K562 (cell line): ENCODE measurements at regions not wholly inside any gene's neighbourhood (a gene's known extent, or its start where the extent isn't known, plus 50 kb on each side); places are given as distances from the start of the nearest gene placed in this dataset.

Experiments used
- BCL6 ChIP-seq: fragments of 250-450 bp; sonication (Bioruptor Pico); IDR thresholded peaks from 2 replicates; pipeline ENCODE4 v1.4.0; 2020
- BRD4 ChIP-seq: fragments of 200-600 bp; sonication (generic); IDR thresholded peaks from 2 replicates; pipeline ENCODE4 v1.6.1; 2017; ENCODE audit warnings: inconsistent platforms
- EHMT2 ChIP-seq: fragments of 450-650 bp; IDR thresholded peaks from 2 replicates; pipeline ENCODE4 v1.6.1; 2018; ENCODE audit warnings: antibody characterized with exemption
- FOXK1 ChIP-seq: sonication (generic); formaldehyde crosslinking; IDR thresholded peaks from 2 replicates; pipeline ENCODE4 v1.8.0; 2022; ENCODE audit warnings: missing genetic modification reagents, mild to moderate bottlenecking, borderline replicate concordance
- GABPA ChIP-seq: fragments of 200-800 bp; sonication (Bioruptor generic); conservative IDR thresholded peaks from 2 replicates; pipeline ENCODE4 v1.6.1; 2016; ENCODE audit warnings: low read depth, missing genetic modification characterization, missing compliant biosample characterization
- JUNB ChIP-seq: fragments of 450-650 bp; formaldehyde crosslinking; conservative IDR thresholded peaks from 2 replicates; pipeline ENCODE4 v1.4.0; 2020; ENCODE audit warnings: mild to moderate bottlenecking
- POLR2A ChIP-seq: fragments of 450-650 bp; conservative IDR thresholded peaks from 2 replicates; pipeline ENCODE4 v1.6.1; 2016
- POLR2AphosphoS5 ChIP-seq: IDR thresholded peaks from 2 replicates; pipeline ENCODE4 v1.6.1; 2011; ENCODE audit warnings: mild to moderate bottlenecking, low read depth, low read length, moderate library complexity; ENCODE audit not compliant: control insufficient read depth, insufficient read depth
- RFX5 ChIP-seq: IDR thresholded peaks from 2 replicates; pipeline ENCODE4 v1.6.1; 2011; ENCODE audit warnings: low read depth, mild to moderate bottlenecking, improper control_type of control experiment, low read length
- SMC3 ChIP-seq: conservative IDR thresholded peaks from 2 replicates; pipeline ENCODE4 v1.6.1; 2011; ENCODE audit warnings: low read depth, low read length, improper control_type of control experiment; ENCODE audit not compliant: insufficient read depth
- SRSF1 ChIP-seq: fragments of 200-400 bp; formaldehyde crosslinking; IDR thresholded peaks from 2 replicates; pipeline ENCODE4 v1.6.1; 2017; ENCODE audit warnings: mild to moderate bottlenecking, low read depth, low read length, moderate library complexity
- TCF7L2 ChIP-seq: fragments of 150-350 bp; IDR thresholded peaks from 2 replicates; pipeline ENCODE4 v1.6.1; 2016; ENCODE audit warnings: low read depth, mild to moderate bottlenecking, low read length, moderate library complexity
- ZNF41 ChIP-seq: fragments of 250-450 bp; sonication (Bioruptor Pico); conservative IDR thresholded peaks from 2 replicates; pipeline ENCODE4 v1.4.0; 2020; ENCODE audit warnings: mild to moderate bottlenecking
- TF ChIP-seq, protein P1 (sequence below): sonication (generic); formaldehyde crosslinking; IDR thresholded peaks from 2 replicates; pipeline ENCODE4 v1.8.0; 2022; ENCODE audit warnings: missing genetic modification reagents, mild to moderate bottlenecking, moderate library complexity, borderline replicate concordance

DNA sequence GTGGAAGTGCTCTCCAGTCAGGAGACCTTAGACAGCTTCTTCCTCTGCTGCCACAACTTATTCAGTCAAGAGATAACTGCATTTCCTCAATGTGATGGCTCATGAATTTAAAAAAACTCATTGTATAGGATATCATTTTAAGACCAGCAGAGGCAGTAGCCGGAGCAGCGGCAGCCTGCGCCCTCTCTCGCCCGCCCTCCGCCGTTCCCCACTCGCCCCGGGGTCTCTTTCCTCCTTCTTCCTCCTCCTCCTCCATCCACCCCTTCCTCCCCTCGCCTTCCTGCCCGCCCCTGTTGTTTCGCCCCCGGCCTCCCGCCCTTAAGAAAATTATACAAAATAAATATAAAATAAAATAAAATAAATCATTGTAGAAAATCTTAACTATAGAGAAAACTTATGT is 687.6 kb downstream of the FLRT2 start:
- TF ChIP-seq SRSF1 (no peak), FOXK1 (CRISPR knock-in tag) (no peak), EHMT2 (no peak), ZNF41 (CRISPR knock-in tag) (no peak), TCF7L2 (no peak), RFX5 (no peak), BCL6 (no peak), POLR2AphosphoS5 (no peak), GABPA (no peak), JUNB (CRISPR knock-in tag) (no peak), POLR2A (no peak), SMC3 (no peak), BRD4 (no peak)
- TF ChIP-seq, protein P1, sequence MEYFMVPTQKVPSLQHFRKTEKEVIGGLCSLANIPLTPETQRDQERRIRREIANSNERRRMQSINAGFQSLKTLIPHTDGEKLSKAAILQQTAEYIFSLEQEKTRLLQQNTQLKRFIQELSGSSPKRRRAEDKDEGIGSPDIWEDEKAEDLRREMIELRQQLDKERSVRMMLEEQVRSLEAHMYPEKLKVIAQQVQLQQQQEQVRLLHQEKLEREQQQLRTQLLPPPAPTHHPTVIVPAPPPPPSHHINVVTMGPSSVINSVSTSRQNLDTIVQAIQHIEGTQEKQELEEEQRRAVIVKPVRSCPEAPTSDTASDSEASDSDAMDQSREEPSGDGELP (CRISPR knock-in tag): no peak
